ENCODE measurements at regions not wholly inside any gene's neighbourhood (a gene's known extent, or its start where the extent isn't known, plus 50 kb on each side); places are given as distances from the start of the nearest gene placed in this dataset.

GRCh38 chr2:63784461-63784860, 57.2 kb upstream of the UGP2 start:
- no peak for DNase-seq (ENCODE audit: low spot score)

GRCh38 chr2:63785096-63785495, 56.6 kb upstream of the UGP2 start:
- DNase-seq (ENCODE audit: low spot score) = no peak

- no peak for DNase-seq (ENCODE audit: low spot score)
These were observed 55.2 kb upstream of the UGP2 start for GRCh38 chr2:63786471-63786870.

GRCh38 chr2:63788071-63788470, 53.6 kb upstream of the UGP2 start:
- DNase-seq (ENCODE audit: low spot score) = no peak

- no peak for DNase-seq (ENCODE audit: low spot score)
These were observed 52.2 kb upstream of the UGP2 start for GRCh38 chr2:63789338-63790020.

GRCh38 chr2:63790491-63790890, 51.2 kb upstream of the UGP2 start:
- no peak for DNase-seq (ENCODE audit: low spot score)

- DNase-seq (ENCODE audit: low spot score) = no peak
These were observed 50.8 kb upstream of the UGP2 start for GRCh38 chr2:63790906-63791305.

- DNase-seq (ENCODE audit: low spot score) = no peak
These were observed 50.3 kb upstream of the UGP2 start for GRCh38 chr2:63791387-63791786.

Data from germinal center (tissue), 1 donor.